ENCODE measurements at regions not wholly inside any gene's neighbourhood (a gene's known extent, or its start where the extent isn't known, plus 50 kb on each side); places are given as distances from the start of the nearest gene placed in this dataset.

DNA sequence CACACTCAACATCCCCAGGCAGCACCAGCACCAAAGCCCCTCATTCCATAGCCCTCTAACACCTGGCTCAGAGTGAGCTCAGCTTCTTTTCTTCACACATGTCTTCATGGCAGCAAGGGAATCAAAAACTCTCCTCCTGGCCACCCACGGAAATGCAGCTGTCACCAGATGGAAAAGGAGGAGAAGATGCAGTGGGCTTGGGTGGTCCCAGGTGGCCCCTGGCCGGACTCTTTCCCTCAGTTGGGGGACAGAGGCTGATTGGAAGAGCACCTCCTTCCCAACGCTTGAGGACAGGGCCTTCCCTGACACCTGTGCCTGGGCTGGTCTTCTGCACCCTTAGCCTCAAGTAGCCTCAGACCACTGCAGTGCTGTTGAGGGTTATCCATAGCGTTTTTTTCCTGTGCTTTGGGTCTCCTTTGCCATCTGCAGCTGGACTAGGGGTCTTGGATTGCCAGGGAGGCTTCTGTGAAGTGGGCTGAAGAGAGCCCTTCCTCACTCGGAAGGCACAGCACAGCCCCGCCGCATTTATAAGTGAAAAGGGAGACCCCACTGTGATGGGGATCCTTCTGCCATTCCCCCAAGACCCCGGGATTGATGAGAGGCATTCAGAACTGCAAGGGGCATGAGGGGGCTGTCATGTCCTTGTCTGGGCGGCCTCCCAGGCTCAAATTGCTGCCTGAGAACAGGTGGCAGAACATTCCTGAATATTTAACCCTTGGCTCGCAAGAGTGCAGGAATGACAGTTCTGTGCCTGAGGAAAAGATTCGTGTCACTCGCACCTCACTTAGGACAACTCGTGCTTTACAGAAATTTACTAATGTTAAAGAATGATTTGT lies 200.0 kb downstream of the AUH start:
- no peak for DNase-seq

DNA sequence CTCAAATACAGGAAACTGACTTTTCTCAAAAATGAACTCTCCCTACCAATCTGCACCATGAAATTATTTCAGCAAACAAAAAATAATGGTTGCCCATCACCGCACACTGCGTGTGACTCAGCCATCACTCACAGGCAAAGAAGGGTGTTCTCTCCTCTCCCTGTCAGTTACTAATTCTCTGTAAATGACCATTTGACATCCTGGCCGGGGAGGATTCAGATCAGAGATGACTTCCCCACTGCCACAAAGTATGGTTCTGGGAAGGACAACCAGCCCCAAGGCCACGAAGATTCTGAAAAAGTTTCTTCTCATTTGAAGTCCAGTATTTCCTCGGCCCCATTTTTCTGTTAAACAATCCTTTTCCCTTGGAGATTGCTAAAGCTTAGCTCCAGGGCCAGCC lies 199.4 kb downstream of the AUH start:
- no peak for DNase-seq

DNA sequence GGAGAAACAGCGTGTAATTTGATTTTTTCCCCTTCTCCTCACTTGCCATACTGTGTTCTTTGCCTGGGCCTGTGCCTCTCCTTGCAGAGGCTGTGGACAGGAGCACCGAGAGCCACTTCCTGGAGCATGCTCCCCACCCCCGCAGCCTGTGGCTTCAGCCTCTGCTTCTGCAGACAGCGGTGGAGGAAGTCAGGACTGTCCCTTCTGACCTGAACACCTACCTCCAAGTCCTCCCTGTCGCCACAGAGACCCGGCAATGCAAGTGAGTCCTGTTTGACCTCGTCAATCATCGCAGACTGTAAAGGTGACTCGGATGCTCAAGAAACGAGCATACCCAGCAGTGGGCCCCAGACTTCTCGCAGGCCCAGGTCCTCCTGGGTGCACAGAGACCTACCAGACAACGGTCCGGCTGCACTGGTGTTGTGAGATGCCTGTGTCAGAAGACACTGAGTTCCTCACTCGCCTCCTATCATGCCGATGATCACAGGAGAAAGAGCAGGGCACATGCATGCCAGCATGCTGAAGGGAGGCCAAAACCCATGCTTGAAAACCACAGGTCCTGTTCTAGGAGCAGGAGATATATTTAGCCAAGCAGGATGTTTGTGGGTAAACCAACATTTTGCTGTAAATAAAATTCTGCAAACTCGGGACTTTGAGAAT lies 198.8 kb downstream of the AUH start:
- DNase-seq: peak; percentile 30

DNA sequence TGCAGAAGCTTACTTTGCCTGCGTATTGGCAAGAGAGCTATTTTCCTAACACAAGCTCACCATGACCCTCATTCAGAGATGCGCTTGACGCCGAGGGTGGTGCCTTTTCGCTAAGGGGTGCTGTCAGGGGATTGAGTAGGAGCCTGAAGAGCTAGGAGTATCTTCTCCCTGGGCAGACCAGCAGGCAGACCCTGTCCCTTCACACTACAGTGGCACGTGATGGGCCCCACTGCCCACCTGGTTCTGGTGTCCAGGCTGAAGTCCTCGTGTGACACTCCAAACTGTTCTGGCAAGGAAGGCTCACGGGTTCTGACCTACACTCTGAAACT lies 198.3 kb downstream of the AUH start:
- no peak for DNase-seq

- DNase-seq: peak; percentile 18
Observed at GRCh38 chr9:91163773-91164471, 197.8 kb downstream of the AUH start.

Data from CD4-positive, alpha-beta T cell treated with Interleukin-12 subunit alpha and Interleukin-12 subunit beta, for 1 hour (primary cell).